Spleen (tissue), 7 donors: ENCODE measurements at regions not wholly inside any gene's neighbourhood (a gene's known extent, or its start where the extent isn't known, plus 50 kb on each side); places are given as distances from the start of the nearest gene placed in this dataset.

Source experiments
- CTCF ChIP-seq, 11 experiments: fragments of 200-600 bp in 7 of 11; fragments of 450-650 bp in 4 of 11; sonication (generic) in 4 of 11; IDR thresholded peaks in 8 of 11; conservative IDR thresholded peaks in 3 of 11; 1 replicate in 7 of 11; 2 replicates in 4 of 11; pipeline versions ENCODE4 v1.4.0 to v1.8.0; 2016 to 2021; ENCODE audit warnings: antibody characterized with exemption in 11 of 11, inconsistent platforms in 4 of 11, mild to moderate bottlenecking in 1 of 11
- POLR2A ChIP-seq, 3 donors: fragments of 450-650 bp; IDR thresholded peaks; one replicate each; pipeline ENCODE4 v1.5.1; 2017; ENCODE audit warnings: antibody characterized with exemption in 3 of 3, mild to moderate bottlenecking in 1 of 3
- POLR2AphosphoS5 ChIP-seq, 3 donors: sonication (generic); formaldehyde crosslinking; IDR thresholded peaks; one replicate each; pipeline ENCODE4 v1.5.1; 2017; ENCODE audit warnings: antibody characterized with exemption in 3 of 3
- donor health status: DM: no; HTN: no; CAD: no; lungs with moderate emphysema.
- donor health status: DM: no; HTN: no; CAD: no.
- donor health status: DM: no; HTN: no; CAD: no.

GRCh38 chr1:173101589-173101988 lies 50.8 kb upstream of the TNFSF18 start:
- TF ChIP-seq CTCF (IDR thresholded peaks at IDR 0.05 in 8 of 11, conservative IDR thresholded peaks at IDR 0.05 in 3 of 11) = no peak
- no peak for TF ChIP-seq POLR2A (IDR thresholded peaks at IDR 0.05)
- TF ChIP-seq POLR2AphosphoS5 (IDR thresholded peaks at IDR 0.05) = no peak
